RPMI7951 (cell line): ENCODE measurements at regions not wholly inside any gene's neighbourhood (a gene's known extent, or its start where the extent isn't known, plus 50 kb on each side); places are given as distances from the start of the nearest gene placed in this dataset.

Experiments used
- DNase-seq: peaks from one replicate; pipeline ENCODE4 v3.0.0-alpha.2; 2012; ENCODE audit warnings: low read depth

- DNase-seq, result no peak
Measured at GRCh38 chr9:78599926-78600325, 303.0 kb downstream of the PSAT1 start.

DNA sequence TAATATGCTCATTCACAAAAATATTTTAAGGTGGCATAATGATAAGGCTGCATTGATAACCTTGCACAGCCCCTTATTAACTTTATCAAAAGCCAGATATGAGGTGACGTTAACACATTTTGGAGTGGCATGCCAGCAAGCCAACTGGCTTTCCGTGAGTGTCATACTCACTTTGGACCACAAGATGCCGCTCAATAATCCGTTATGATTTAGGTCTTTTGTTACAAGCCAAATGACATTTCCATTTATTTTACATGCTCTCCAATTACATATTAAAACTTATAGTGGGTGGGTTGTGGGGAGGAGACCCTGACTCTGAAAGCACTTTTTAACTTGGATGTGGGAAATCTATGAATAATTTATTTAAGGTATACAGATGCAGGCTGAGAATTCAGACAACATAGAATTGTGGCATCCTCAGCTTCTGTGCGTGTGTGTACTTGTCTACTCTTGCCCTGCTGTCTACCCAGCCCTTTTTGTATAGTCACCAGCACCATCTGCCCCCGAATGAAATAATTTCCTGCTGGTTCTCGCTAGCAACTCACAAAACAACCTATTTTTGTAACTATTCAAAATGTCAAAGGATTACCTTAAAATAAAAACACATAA is 305.1 kb downstream of the PSAT1 start:
- peak; percentile 43 for DNase-seq

DNA sequence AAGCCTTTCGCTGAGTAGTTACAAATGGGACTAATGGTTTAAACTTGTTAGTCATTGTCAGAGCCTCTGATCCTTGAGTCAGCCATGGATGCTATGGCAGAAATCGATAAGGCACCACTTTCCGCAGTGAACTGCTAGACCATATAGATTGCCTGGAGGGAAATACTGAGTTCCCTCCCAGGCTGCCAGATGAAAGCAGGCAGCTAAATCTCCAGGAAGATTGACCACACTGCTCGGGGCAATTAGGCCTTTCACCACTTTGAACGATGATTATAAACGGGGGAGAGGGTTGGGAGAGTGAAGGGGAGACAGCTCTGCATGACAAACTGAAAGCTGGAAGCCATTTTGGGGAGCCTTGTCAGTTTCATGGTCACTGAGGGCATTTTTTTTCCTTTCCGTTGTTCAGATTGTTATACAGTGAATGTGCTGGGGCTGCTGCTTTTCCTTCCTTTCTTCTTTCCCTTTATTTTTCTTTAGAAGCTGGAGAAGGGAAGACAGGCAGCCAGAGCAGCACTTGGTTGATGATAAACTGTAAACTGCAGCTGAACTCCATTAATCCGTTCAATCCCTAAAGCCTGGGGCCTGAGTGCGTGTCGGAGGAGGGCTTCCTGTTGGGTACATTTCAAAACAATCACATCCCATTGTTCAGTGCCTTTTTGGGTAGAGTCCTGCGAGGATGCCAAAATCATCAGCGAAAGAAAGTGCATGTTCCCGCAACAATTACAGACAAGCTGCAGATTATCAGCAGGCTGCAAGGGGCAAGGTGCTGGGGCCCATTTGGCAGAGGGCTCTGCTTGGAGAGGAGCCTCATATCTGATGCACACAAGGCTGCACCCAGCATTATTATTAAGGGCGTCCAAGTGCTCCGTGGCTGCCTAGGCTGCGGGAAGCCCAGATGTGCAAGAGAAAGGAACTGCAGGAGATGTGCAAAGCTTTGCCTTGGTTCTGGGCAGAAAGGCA is 308.4 kb downstream of the PSAT1 start:
- DNase-seq, result peak; percentile 15

- DNase-seq, result no peak
Measured at GRCh38 chr9:78606001-78606379, 309.1 kb downstream of the PSAT1 start.

DNA sequence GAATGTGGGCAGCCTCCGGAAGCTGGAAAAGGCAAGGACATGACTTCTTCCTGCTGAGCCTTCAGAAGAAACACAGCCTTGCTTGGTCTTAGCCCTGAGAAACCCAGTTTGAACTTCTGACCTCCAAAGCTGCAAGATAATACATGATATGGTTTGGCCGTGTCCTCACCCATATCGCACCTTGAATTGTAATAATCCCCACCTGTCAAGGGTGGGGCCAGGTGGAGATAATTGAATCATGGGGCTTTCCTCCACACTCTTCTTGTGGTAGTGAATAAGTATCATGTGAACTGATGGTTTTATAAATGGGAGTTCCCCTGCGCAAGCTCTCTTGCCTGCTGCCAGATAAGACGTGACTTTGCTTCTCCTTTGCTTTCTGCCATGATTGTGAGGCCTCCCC is 310.9 kb downstream of the PSAT1 start:
- no peak for DNase-seq

DNA sequence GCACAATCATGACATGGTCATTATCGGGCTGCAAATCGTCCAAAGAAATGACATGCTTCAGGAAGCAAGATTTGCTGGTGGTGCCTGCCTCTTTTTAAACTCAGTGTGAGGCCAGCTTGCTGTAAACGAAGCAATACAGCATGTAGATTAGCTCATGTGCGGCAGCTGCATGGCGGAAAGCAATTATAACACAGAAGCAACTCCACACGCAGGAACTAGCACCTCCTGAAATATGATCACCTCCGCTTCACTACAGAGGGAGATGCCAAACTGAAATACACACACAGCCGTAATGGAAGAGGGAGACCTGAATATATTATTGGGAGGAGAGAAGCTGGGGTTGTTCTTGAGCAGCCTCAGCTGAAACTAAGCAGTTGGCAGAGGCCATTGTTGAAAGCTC is 312.5 kb downstream of the PSAT1 start:
- no peak for DNase-seq

DNA sequence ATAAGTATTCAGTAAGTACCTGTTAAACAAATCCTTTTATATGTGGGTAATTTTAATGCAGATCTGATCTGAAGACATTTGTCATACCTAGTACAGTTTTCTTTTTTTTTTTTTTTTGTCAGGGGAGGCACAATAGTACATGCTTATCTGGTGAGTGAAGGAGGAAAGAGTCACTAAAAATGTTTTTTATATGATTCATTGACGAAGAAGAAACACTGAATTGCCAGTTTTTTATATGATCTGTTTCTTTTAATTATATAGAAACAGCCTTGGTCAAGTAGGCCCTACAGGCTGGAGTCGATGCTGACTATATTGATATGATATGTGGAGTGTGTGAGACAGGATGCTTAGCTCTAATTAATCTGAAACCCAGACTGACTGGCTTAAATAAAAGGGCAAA is 315.2 kb downstream of the PSAT1 start:
- no peak for DNase-seq

GRCh38 chr9:78613006-78613405 is 316.1 kb downstream of the PSAT1 start:
- DNase-seq, result peak; percentile 41

GRCh38 chr9:78614892-78615291 is 318.0 kb downstream of the PSAT1 start:
- no peak for DNase-seq

DNA sequence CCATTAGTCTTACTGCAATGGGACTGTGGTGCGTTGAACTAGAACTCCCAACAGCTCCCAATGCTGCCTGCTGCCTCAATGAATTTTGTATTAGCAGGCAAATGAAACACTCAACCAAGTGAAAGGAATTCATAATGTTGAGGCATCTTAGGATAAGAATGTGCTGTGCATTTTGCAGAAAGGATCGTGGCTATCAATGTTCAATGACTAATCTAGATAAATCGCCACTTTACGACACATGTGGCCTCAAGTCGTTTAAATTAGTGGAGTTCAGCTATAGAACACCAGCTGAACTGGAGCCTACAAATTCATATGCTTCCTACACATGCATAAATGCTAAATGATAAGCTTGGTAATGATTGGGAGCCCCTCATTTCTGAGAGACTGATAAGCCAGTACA is 318.4 kb downstream of the PSAT1 start:
- DNase-seq, result no peak

DNA sequence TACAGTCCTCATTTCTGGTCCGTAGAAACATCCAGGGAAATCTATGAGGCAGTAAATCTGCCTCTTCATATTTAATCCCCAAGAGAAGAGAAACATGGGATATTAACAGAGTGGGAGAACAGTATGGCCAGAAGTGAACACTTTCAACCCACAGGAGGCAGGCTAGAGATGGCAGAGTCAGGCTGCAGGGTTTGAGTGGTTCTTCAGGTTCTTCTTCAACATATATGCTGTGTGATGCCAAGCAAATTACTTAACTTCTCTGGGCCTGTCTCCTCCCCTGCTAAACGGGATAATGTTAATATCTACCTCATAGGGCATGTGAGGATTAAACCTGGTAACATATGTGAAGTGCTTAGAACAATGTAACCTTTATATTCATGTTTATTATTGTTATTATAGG is 321.8 kb downstream of the PSAT1 start:
- no peak for DNase-seq

GRCh38 chr9:78620303-78620702 is 323.4 kb downstream of the PSAT1 start:
- peak; percentile 9 for DNase-seq

GRCh38 chr9:78620764-78621163 is 323.8 kb downstream of the PSAT1 start:
- peak; percentile 26 for DNase-seq

- DNase-seq, result no peak
Measured at GRCh38 chr9:78622126-78622525, 325.2 kb downstream of the PSAT1 start.

DNA sequence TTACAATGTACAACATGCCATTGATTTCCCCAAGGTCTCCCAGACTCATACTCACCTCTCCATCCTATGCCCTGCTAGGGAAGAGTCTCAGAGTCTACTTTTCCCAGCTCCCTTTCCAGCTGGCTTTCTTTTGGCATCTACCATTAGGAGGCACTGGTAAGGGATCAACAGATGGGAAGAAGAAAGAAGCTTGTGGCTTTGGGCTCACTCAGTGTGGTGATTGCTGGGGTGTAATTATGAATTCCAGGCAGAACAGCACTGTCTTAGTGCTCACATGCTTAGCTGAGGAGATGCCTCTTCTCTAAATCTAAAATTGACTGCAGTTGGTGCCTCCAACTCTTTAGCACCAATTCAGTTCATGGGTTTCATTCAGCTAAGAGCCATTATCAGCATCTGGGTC is 330.0 kb downstream of the PSAT1 start:
- no peak for DNase-seq

DNA sequence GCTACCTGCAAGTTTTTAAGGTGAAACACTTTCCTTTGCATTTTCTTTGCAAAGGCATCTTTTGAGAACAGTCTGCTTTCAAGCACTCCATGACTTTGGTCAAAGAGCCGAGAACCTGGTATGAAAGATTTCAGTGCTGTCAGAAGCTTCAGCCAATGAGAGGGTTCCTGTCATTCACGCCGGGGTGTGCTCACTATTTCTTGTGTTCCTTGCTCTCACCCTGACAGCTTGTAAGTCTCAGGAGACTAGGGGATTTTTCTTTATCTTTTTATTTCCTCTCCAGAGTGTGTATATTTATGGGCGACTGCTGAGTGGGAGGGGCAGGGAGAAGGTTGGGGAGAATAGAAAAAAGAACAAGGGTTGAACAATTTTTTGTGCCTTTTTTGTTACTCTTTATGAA is 334.0 kb downstream of the PSAT1 start:
- no peak for DNase-seq

DNA sequence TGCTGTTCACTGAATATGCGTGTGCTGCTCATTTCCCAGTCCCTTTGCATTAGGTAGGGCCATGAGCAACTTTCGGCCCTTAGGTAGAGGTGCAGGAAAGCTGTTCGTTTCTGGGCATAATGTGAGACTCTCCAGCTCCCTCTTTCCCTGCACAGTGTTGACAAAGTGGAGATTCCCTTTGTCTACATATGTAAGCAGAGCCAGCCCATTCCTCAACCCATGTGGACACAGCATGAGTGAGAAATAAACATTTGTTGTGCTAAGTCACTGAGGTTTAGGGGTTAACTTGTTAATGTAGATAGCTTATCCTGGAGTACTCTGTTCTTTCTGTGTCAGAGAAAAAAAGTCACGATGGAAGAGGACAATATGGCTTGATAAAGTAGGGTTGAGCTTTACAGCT is 343.8 kb downstream of the PSAT1 start:
- DNase-seq, result no peak

GRCh38 chr9:78644359-78644758 is 347.4 kb downstream of the PSAT1 start:
- no peak for DNase-seq

- no peak for DNase-seq
Measured at GRCh38 chr9:78654324-78654723, 357.4 kb downstream of the PSAT1 start.

- no peak for DNase-seq
Measured at GRCh38 chr9:78663369-78663768, 366.4 kb downstream of the PSAT1 start.

DNA sequence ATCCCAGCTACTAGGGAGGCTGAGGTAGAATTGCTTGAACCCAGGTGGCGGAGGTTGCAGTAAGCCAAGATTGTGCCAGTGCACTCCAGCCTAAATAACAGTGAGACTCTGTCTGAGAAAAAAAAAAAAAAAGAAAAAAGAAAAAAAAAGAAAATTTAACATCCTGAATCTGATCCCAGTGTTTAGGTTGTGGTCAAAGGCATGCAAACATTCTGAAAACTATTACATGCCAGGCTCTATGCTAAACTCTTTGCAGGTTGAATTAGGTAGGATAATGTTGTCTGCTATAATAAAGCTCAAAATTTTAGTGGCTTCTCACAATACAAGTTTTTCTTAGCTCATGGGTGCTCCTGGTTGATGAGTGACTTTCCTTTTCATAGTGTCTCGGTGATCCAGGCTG is 367.4 kb downstream of the PSAT1 start:
- no peak for DNase-seq

GRCh38 chr9:78666818-78667414 is 370.0 kb downstream of the PSAT1 start:
- DNase-seq, result no peak
